Gastrocnemius medialis (tissue), 4 donors: ENCODE measurements at regions not wholly inside any gene's neighbourhood (a gene's known extent, or its start where the extent isn't known, plus 50 kb on each side); places are given as distances from the start of the nearest gene placed in this dataset.

Experiments
- CTCF ChIP-seq, 5 experiments: fragments of 450-650 bp in 3 of 5; fragments of 200-600 bp in 2 of 5; sonication (generic) in 2 of 5; IDR thresholded peaks in 4 of 5; conservative IDR thresholded peaks in 1 of 5; 1 replicate in 4 of 5; 2 replicates in 1 of 5; pipeline ENCODE4 v1.5.1; 2016 to 2019; ENCODE audit warnings: antibody characterized with exemption in 5 of 5, mild to moderate bottlenecking in 3 of 5, moderate library complexity in 3 of 5
- POLR2A ChIP-seq, 2 donors: fragments of 450-650 bp; IDR thresholded peaks; one replicate each; pipeline ENCODE4 v1.6.1; 2017; ENCODE audit warnings: antibody characterized with exemption in 2 of 2, mild to moderate bottlenecking in 2 of 2, moderate library complexity in 2 of 2

GRCh38 chr11:105458071-105458470, 151.8 kb upstream of the GRIA4 start:
- TF ChIP-seq CTCF (IDR thresholded peaks at IDR 0.05 in 4 of 5, conservative IDR thresholded peaks at IDR 0.05 in 1 of 5) (no peak), POLR2A (IDR thresholded peaks at IDR 0.05) (no peak)
